ENCODE measurements at regions not wholly inside any gene's neighbourhood (a gene's known extent, or its start where the extent isn't known, plus 50 kb on each side); places are given as distances from the start of the nearest gene placed in this dataset.
"Not testable (repeated sequence)": the region's sequence is repeated elsewhere in the genome, so short reads cannot be mapped to it uniquely, and the experiment has no call there.

DNA sequence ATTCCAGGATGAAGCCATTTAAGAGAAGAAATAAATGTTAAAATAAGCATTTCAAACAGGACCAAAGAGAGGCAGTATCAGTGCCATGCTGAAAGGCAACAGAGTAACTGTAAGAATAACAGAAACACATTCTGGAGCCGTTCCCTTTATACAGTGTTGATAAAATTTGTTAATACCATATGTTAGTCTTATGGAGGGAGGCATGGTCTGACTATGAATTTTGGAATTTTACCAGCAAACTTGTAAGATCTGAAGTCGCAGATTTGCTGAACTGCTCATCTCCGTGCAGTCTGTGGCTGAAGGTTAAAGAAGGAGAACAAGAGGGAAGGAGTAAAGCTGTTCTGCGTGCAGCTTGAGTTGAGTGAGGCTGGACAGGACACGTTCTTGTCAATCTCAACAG is 508.4 kb downstream of the NFIB start:
- DNase-seq = no peak
- in situ Hi-C loops (cut with HindIII; ENCODE audit: low pct_ligation_motif_present, low pct_unique_long_range_greater_than_20kb, low sequenced_read_pairs) = no loop called here

GRCh38 chr9:13804532-13804931 is 509.4 kb downstream of the NFIB start:
- in situ Hi-C loops (cut with HindIII; ENCODE audit: low pct_ligation_motif_present, low pct_unique_long_range_greater_than_20kb, low sequenced_read_pairs) = no loop called here
- peak; percentile 66 for DNase-seq

DNA sequence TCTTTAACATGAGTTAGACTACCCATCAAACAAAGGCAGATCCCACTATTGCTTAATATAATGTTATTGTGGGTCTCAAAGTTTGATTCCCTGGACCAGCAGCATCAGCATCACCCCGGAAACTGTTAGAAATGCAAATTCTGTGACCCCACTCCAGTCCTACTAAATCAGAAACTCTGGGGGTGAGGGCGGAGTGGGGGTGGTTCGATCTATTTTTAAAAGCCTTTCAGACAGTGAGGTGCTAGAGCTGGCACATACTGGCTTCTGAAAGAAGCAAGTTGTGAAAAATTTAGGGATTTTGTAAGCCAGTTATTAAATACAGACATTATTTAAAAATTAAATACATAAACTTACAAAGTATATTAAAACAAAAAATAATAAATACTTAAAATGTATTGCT is 513.2 kb downstream of the NFIB start:
- in situ Hi-C loops (cut with HindIII; ENCODE audit: low pct_ligation_motif_present, low pct_unique_long_range_greater_than_20kb, low sequenced_read_pairs) = no loop called here
- DNase-seq = no peak

DNA sequence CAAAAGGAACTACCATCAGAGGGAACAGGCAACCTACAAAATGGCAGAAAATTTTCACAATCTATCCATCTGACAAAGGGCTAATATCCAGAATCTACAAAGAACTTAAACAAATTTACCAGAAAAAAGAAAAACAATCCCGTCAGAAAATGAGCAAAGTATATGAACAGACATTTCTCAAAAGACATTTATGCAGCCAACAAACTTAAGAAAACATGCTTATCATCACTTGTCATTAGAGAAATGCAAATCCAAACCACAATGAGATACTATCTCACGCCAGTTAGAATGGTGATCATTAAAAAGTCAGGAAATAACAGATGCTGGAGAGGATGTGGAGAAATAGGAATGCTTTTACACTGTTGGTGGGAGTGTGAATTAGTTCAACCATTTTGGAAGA is 516.2 kb downstream of the NFIB start:
- in situ Hi-C loops (cut with HindIII; ENCODE audit: low pct_ligation_motif_present, low pct_unique_long_range_greater_than_20kb, low sequenced_read_pairs); DNase-seq: not testable (repeated sequence)

DNA sequence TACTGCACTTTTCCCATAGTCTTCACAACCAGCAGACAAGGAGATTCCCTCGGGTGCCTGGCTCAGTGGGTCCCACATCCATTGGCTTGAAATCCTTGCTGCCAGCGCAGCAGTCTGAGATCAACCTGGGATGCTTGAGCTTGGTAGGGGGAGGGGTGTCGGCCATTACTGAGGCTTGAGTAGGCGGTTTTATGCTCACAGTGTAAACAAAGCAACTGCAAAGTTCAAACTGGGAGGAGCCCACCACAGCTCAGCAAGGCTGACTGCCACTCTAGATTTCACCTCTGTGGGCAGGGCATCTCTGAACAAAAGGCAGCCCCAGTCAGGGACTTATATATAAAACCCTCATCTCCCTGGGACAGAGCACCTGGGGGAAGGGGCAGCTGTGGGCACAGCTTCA is 512.3 kb upstream of the MPDZ start:
- in situ Hi-C loops (cut with HindIII; ENCODE audit: low pct_ligation_motif_present, low pct_unique_long_range_greater_than_20kb, low sequenced_read_pairs) = no loop called here
- DNase-seq = no peak

DNA sequence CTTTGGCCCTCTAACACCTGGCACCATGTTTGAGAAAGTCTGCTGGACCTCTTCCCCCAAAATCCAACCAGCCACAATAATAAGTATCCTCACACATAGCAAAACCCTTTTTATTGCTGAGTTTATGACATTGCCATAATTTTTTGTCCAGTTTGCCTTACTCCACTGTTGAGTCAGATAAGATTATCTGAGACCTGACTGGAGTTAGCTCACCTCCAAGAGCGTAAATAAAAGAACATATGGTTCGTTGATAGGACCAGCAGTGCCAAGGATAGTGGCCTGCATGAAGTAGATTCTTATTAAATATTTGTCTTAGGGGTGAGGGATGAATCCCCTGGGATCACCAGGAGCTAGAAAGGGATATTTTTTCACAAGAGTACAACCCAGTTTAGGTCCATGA is 510.6 kb upstream of the MPDZ start:
- in situ Hi-C loops (cut with HindIII; ENCODE audit: low pct_ligation_motif_present, low pct_unique_long_range_greater_than_20kb, low sequenced_read_pairs) = no loop called here
- no peak for DNase-seq

GRCh38 chr9:13787234-13787833 is 507.8 kb upstream of the MPDZ start:
- DNase-seq = no peak
- in situ Hi-C loops (cut with HindIII; ENCODE audit: low pct_ligation_motif_present, low pct_unique_long_range_greater_than_20kb, low sequenced_read_pairs) = no loop called here

- no peak for DNase-seq
- in situ Hi-C loops (cut with HindIII; ENCODE audit: low pct_ligation_motif_present, low pct_unique_long_range_greater_than_20kb, low sequenced_read_pairs) = no loop called here
Measured at GRCh38 chr9:13786711-13787110, 507.2 kb upstream of the MPDZ start.

DNA sequence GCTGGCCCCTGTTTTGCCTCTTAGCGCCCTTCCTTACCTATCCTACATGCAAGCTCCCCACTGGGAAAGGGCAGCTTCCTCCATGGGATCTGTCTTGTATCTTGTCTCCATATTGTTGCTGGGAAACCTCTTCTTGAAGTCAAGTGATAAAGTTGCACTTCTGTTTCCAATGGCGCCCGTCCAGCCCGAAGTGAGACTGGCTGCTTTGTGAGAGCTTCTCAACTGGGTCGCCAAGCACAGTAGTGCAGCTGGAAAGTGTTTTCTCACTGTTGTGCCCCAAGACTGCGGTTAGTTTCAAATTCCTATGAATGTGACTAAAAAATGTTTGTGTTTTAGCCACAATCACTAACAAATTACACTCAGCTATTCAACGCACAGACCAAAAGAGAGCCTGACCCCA is 506.6 kb upstream of the MPDZ start:
- in situ Hi-C loops (cut with HindIII; ENCODE audit: low pct_ligation_motif_present, low pct_unique_long_range_greater_than_20kb, low sequenced_read_pairs) = no loop called here
- no peak for DNase-seq

DNA sequence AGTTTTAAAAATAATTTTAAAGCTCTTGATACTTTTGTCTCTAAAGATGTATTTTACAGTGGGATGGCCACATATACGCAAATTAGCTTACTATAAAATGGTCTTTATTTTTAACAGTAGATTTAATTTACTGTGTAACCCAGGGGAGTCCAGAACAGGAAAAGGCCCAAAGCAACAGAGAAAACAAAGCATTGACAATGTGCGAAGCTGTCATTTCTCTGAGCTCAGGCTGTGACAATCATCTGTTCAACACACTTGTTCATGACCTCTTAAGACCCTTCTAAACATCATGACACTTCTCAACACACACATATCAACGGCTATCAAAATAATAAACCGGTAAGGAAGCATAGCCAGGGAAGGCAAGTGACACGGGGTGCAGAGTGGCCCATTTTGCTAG is 499.6 kb upstream of the MPDZ start:
- in situ Hi-C loops (cut with HindIII; ENCODE audit: low pct_ligation_motif_present, low pct_unique_long_range_greater_than_20kb, low sequenced_read_pairs) = no loop called here
- DNase-seq = no peak

DNA sequence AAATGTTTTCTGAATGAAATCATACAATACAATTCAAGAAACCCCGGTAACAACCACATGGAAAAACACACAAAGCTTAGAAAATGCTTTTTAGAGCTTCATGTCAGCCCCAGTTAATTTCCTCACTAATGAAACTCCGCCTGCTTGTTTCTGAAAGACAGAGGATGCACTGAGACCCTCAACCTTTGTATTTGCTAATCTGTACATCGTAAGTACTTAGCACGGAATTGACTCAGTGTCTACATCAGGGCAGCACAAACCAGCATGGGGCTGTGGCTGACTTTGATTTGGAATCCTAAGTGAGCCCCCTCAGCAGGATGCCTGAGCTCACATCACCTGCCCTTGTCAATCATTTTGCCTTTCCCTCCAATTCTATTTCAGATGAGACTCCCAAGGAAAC is 499.1 kb upstream of the MPDZ start:
- in situ Hi-C loops (cut with HindIII; ENCODE audit: low pct_ligation_motif_present, low pct_unique_long_range_greater_than_20kb, low sequenced_read_pairs) = no loop called here
- no peak for DNase-seq

GRCh38 chr9:13770956-13771355 is 491.5 kb upstream of the MPDZ start:
- in situ Hi-C loops (cut with HindIII; ENCODE audit: low pct_ligation_motif_present, low pct_unique_long_range_greater_than_20kb, low sequenced_read_pairs) = no loop called here
- no peak for DNase-seq

GRCh38 chr9:13769641-13770040 is 490.1 kb upstream of the MPDZ start:
- in situ Hi-C loops (cut with HindIII; ENCODE audit: low pct_ligation_motif_present, low pct_unique_long_range_greater_than_20kb, low sequenced_read_pairs) = no loop called here
- no peak for DNase-seq

DNA sequence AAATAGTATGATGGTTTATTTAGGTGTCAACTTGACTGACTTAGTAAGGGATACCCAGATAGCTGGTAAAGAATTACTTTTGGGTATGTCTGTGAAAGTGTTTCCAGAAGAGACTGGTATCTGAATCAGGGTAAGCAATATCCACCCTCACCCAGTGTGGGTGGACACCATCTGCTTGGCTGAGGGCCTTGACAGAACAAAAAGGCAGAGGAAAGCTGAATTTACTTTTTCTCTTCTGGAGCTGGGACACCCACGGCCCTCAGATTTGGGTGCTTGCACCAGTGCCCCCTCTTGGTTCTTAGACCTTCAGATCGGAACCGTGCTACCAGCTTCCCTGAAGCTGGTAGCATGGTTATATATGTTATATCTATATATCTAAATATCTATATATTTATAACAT is 489.5 kb upstream of the MPDZ start:
- in situ Hi-C loops (cut with HindIII; ENCODE audit: low pct_ligation_motif_present, low pct_unique_long_range_greater_than_20kb, low sequenced_read_pairs) = no loop called here

GRCh38 chr9:13762209-13762608 is 482.7 kb upstream of the MPDZ start:
- in situ Hi-C loops (cut with HindIII; ENCODE audit: low pct_ligation_motif_present, low pct_unique_long_range_greater_than_20kb, low sequenced_read_pairs) = no loop called here
- DNase-seq = no peak

More for the DNA sequence above, 489.5 kb upstream of the MPDZ start:
- no peak for DNase-seq

DNA sequence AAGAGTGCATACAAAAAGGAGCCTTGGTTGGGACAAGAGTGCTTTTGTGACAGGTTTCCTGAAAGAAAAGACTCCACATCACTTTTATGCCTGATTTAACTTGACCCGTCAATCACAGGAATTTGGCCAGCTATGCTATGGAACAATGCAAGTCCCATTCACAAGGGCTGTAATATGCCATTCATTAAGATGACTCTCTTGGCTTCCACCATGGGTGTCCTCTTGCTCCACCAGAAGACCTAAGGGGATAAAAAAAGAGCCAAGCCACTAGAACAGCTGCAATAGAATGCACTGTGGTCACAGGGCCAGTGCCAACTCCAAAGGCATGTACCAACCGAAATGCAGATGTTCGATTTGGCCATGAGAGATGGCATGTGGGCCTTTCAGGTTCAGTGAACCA is 480.1 kb upstream of the MPDZ start:
- in situ Hi-C loops (cut with HindIII; ENCODE audit: low pct_ligation_motif_present, low pct_unique_long_range_greater_than_20kb, low sequenced_read_pairs) = no loop called here
- no peak for DNase-seq

DNA sequence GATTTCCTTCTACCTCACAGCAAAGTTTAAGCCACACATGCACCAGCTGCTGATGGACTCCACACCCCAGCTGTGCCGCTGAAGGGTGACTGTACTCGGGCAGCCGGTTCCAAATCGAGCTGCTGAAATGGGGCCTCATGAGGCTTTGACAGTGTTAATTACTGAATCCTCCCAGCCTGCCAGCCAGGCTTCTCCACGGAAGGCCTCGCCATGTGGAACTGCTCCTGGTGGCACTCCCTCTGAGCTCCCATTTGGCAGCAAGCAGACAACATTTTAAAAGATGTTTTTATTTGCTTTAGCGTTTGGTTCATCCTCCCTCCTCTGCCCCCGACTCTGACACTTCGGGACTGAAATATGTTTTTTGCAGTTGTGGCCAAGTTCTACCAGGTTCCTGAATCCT is 479.4 kb upstream of the MPDZ start:
- in situ Hi-C loops (cut with HindIII; ENCODE audit: low pct_ligation_motif_present, low pct_unique_long_range_greater_than_20kb, low sequenced_read_pairs) = no loop called here

DNA sequence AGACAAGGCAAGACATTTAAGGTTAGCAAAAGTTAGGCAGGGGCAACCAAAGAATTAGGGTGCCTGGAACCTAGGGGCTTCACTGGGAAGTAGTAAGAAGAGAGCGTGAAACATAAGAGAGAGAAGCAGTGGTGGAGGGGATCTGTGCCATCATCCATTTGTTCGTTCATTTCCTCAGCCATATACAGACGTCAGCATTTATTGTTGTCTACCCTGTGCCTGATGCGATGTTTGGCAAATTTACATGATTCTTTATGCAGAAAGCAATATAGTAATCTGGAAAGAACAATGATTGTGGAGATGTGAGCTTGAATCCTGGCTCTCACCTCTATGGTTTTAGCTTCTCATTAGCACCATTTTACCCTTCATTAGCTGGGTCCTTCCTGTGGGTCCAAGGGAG is 477.5 kb upstream of the MPDZ start:
- in situ Hi-C loops (cut with HindIII; ENCODE audit: low pct_ligation_motif_present, low pct_unique_long_range_greater_than_20kb, low sequenced_read_pairs) = no loop called here
- no peak for DNase-seq

More for the DNA sequence above, 479.4 kb upstream of the MPDZ start:
- DNase-seq = no peak

DNA sequence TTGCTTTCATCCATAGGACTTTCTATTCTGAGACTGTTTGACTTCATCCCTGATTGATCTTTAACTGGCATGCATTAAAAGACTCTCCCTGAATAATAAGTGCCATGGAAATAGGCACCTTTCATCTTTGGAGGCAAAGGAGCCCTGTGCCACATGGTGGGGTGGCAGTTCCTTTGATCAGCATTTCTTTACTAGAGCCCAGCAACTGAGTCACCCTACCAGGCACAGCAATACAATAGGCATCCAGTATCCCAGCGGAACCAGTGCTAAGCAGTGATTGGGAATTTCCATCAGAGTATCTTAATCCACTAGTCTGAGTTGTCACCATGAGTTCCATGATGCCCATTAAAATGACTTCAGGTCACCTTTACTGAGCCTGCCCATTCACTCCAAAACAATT is 476.1 kb upstream of the MPDZ start:
- in situ Hi-C loops (cut with HindIII; ENCODE audit: low pct_ligation_motif_present, low pct_unique_long_range_greater_than_20kb, low sequenced_read_pairs) = no loop called here
- no peak for DNase-seq

DNA sequence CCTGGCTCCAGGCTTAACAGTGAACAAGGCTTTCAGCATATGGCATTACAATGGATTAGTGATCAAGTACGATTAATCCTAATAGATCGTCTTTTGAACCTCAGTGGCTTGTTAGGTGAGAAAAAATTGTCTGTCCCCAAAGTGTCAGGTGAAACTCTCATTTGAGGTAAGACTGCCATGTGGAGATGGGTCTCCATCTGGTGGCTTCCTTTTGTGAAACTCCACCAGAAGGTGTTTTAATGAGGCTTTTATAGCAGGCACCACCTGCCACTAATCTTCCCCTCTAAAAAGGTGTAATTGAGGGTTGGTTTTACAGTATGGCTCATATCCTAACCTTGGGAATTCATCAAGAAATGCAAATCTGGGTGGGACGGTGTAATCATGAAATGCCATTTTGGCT is 471.1 kb upstream of the MPDZ start:
- in situ Hi-C loops (cut with HindIII; ENCODE audit: low pct_ligation_motif_present, low pct_unique_long_range_greater_than_20kb, low sequenced_read_pairs) = no loop called here
- no peak for DNase-seq

DNA sequence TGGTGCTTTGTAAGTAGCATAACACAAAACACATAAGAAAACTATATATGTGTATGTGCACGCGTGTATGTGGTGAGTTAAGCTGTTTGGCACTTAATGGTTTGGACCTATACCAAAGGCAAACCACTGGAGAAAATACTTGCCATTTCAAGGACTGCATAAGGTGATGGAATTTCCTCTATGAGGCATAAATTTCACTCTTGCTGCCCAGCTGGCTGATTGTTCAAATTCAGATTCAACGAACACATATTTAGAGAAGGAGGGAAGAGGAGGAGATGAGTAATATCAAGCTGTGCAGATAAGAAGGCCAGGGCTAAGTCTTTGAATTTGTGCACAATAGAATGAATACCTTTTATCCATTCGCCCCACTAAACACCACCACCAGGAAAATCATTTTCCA is 470.6 kb upstream of the MPDZ start:
- in situ Hi-C loops (cut with HindIII; ENCODE audit: low pct_ligation_motif_present, low pct_unique_long_range_greater_than_20kb, low sequenced_read_pairs) = no loop called here
- DNase-seq = peak; percentile 95

Data from ACHN (cell line).